ENCODE measurements at regions not wholly inside any gene's neighbourhood (a gene's known extent, or its start where the extent isn't known, plus 50 kb on each side); places are given as distances from the start of the nearest gene placed in this dataset.

- DNase-seq (ENCODE audit: low read depth) (peak; percentile 77), FAIRE-seq (peak; percentile 69)
- H3K79me2 ChIP-seq (ENCODE audit: insufficient read depth, low read length) = no peaks in the 10 kb centered on the region
- Mint-ChIP-seq H3K9me3 (ENCODE audit: unreplicated experiment) (peaks cover 1% of the 10 kb centered on the region), H3K4me1 (ENCODE audit: low read depth, unreplicated experiment) (peaks cover 14% of the 10 kb centered on the region), H3K4me3 (ENCODE audit: unreplicated experiment) (no peak overlapping the region), H3K27ac (ENCODE audit: unreplicated experiment) (no peak overlapping the region), H3K27me3 (ENCODE audit: low read depth, unreplicated experiment) (no peaks in the 10 kb centered on the region), H3K36me3 (ENCODE audit: low read depth, unreplicated experiment) (no peaks in the 10 kb centered on the region)
- no peaks in the 10 kb centered on the region for H3K36me3 ChIP-seq (ENCODE audit: insufficient read depth, low read length)
- no peak overlapping the region for H2AFZ ChIP-seq (ENCODE audit: low read depth, low read length)
- H3K4me2 ChIP-seq (ENCODE audit: low read length) = peak overlapping the region; percentile 47
- H3K9ac ChIP-seq (ENCODE audit: low read length) = no peak overlapping the region
- H3K9me3 ChIP-seq (ENCODE audit: insufficient read depth, low read depth, low read length) = no peaks in the 10 kb centered on the region
- peaks cover 8% of the 10 kb centered on the region for H3K4me1 ChIP-seq (ENCODE audit: insufficient read depth, low read length)
- TF ChIP-seq, protein P1, sequence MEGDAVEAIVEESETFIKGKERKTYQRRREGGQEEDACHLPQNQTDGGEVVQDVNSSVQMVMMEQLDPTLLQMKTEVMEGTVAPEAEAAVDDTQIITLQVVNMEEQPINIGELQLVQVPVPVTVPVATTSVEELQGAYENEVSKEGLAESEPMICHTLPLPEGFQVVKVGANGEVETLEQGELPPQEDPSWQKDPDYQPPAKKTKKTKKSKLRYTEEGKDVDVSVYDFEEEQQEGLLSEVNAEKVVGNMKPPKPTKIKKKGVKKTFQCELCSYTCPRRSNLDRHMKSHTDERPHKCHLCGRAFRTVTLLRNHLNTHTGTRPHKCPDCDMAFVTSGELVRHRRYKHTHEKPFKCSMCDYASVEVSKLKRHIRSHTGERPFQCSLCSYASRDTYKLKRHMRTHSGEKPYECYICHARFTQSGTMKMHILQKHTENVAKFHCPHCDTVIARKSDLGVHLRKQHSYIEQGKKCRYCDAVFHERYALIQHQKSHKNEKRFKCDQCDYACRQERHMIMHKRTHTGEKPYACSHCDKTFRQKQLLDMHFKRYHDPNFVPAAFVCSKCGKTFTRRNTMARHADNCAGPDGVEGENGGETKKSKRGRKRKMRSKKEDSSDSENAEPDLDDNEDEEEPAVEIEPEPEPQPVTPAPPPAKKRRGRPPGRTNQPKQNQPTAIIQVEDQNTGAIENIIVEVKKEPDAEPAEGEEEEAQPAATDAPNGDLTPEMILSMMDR (IDR thresholded peaks at IDR 0.05; ENCODE audit: insufficient read depth, low read depth, low read length) = no peak
- TF ChIP-seq EZH2 (IDR thresholded peaks at IDR 0.05; ENCODE audit: insufficient read depth, low read length) = no peak
- H3K27ac ChIP-seq (ENCODE audit: low read depth, low read length) = no peak overlapping the region
- H4K20me1 ChIP-seq (ENCODE audit: insufficient read depth, low read length) = no peaks in the 10 kb centered on the region
- no peaks in the 10 kb centered on the region for H3K27me3 ChIP-seq (ENCODE audit: insufficient read depth, low read length)
- no peak overlapping the region for H3K4me3 ChIP-seq (ENCODE audit: insufficient read depth, low read depth, low read length)
Measured at GRCh38 chr7:18402488-18403183, 92.9 kb upstream of the HDAC9 start.

DNA sequence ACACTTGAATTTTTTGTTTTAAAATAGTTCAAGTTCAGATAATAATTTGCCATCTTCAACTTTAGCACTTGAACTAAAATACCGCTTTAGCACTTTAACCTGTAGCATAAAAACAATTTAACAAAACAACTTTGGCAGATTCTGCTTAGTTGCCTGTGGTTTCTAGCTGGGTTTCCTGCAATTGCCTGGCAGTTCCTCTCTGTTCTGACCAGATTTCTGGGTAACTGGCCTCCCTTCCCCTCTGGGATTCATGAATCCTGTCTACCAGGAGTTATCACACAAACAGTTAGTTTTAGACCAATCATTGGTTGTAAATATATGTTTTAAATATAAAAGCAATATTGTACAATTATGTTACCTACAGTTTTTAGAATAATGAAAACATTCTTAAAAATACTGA is 89.8 kb upstream of the HDAC9 start:
- Mint-ChIP-seq H3K27ac (ENCODE audit: unreplicated experiment) (no peak overlapping the region), H3K4me1 (ENCODE audit: low read depth, unreplicated experiment) (peaks cover 15% of the 10 kb centered on the region), H3K36me3 (ENCODE audit: low read depth, unreplicated experiment) (no peaks in the 10 kb centered on the region), H3K4me3 (ENCODE audit: unreplicated experiment) (no peak overlapping the region), H3K27me3 (ENCODE audit: low read depth, unreplicated experiment) (no peaks in the 10 kb centered on the region), H3K9me3 (ENCODE audit: unreplicated experiment) (no peaks in the 10 kb centered on the region)
- H3K27ac ChIP-seq (ENCODE audit: low read depth, low read length) = no peak overlapping the region
- FAIRE-seq (peak; percentile 63), DNase-seq (ENCODE audit: low read depth) (no peak)
- H3K9me3 ChIP-seq (ENCODE audit: insufficient read depth, low read depth, low read length) = no peaks in the 10 kb centered on the region
- no peaks in the 10 kb centered on the region for H3K27me3 ChIP-seq (ENCODE audit: insufficient read depth, low read length)
- no peak overlapping the region for H3K4me2 ChIP-seq (ENCODE audit: low read length)
- no peak overlapping the region for H3K4me3 ChIP-seq (ENCODE audit: insufficient read depth, low read depth, low read length)
- no peak overlapping the region for H3K9ac ChIP-seq (ENCODE audit: low read length)
- no peaks in the 10 kb centered on the region for H3K79me2 ChIP-seq (ENCODE audit: insufficient read depth, low read length)
- no peaks in the 10 kb centered on the region for H3K36me3 ChIP-seq (ENCODE audit: insufficient read depth, low read length)
- H2AFZ ChIP-seq (ENCODE audit: low read depth, low read length) = no peak overlapping the region
- TF ChIP-seq, protein P1 (IDR thresholded peaks at IDR 0.05; ENCODE audit: insufficient read depth, low read depth, low read length) = no peak
- no peak for TF ChIP-seq EZH2 (IDR thresholded peaks at IDR 0.05; ENCODE audit: insufficient read depth, low read length)
- no peaks in the 10 kb centered on the region for H4K20me1 ChIP-seq (ENCODE audit: insufficient read depth, low read length)
- peaks cover 15% of the 10 kb centered on the region for H3K4me1 ChIP-seq (ENCODE audit: insufficient read depth, low read length)

- no peaks in the 10 kb centered on the region for H3K27me3 ChIP-seq (ENCODE audit: insufficient read depth, low read length)
- no peak overlapping the region for H3K27ac ChIP-seq (ENCODE audit: low read depth, low read length)
- Mint-ChIP-seq H3K4me1 (ENCODE audit: low read depth, unreplicated experiment) (peaks cover 13% of the 10 kb centered on the region), H3K27ac (ENCODE audit: unreplicated experiment) (no peak overlapping the region), H3K9me3 (ENCODE audit: unreplicated experiment) (no peaks in the 10 kb centered on the region), H3K27me3 (ENCODE audit: low read depth, unreplicated experiment) (no peaks in the 10 kb centered on the region), H3K4me3 (ENCODE audit: unreplicated experiment) (no peak overlapping the region), H3K36me3 (ENCODE audit: low read depth, unreplicated experiment) (no peaks in the 10 kb centered on the region)
- no peak overlapping the region for H3K9ac ChIP-seq (ENCODE audit: low read length)
- FAIRE-seq = no peak
- H3K79me2 ChIP-seq (ENCODE audit: insufficient read depth, low read length) = no peaks in the 10 kb centered on the region
- H3K4me1 ChIP-seq (ENCODE audit: insufficient read depth, low read length) = peaks cover 14% of the 10 kb centered on the region
- no peaks in the 10 kb centered on the region for H4K20me1 ChIP-seq (ENCODE audit: insufficient read depth, low read length)
- TF ChIP-seq EZH2 (IDR thresholded peaks at IDR 0.05; ENCODE audit: insufficient read depth, low read length) = no peak
- TF ChIP-seq, protein P1 (IDR thresholded peaks at IDR 0.05; ENCODE audit: insufficient read depth, low read depth, low read length) = no peak
- no peak overlapping the region for H3K4me2 ChIP-seq (ENCODE audit: low read length)
- no peak overlapping the region for H3K4me3 ChIP-seq (ENCODE audit: insufficient read depth, low read depth, low read length)
- no peak for DNase-seq (ENCODE audit: low read depth)
- no peak overlapping the region for H2AFZ ChIP-seq (ENCODE audit: low read depth, low read length)
- H3K9me3 ChIP-seq (ENCODE audit: insufficient read depth, low read depth, low read length) = no peaks in the 10 kb centered on the region
- H3K36me3 ChIP-seq (ENCODE audit: insufficient read depth, low read length) = no peaks in the 10 kb centered on the region
Measured at GRCh38 chr7:18407385-18407784, 88.2 kb upstream of the HDAC9 start.

Data from astrocyte (in vitro differentiated cells and primary cell).